Nephron (organoid): ENCODE measurements at regions not wholly inside any gene's neighbourhood (a gene's known extent, or its start where the extent isn't known, plus 50 kb on each side); places are given as distances from the start of the nearest gene placed in this dataset.

Source experiments
- H3K27ac Mint-ChIP-seq, 3 experiments: 2 replicates each; pipeline ENCODE4 v1.8.0; 2020; ENCODE audit warnings: mixed read lengths in 3 of 3, mild to moderate bottlenecking in 2 of 3, moderate library complexity in 1 of 3
- H3K27me3 Mint-ChIP-seq: 2 replicates; pipeline ENCODE4 v1.8.0; 2021; ENCODE audit warnings: low read depth, mild to moderate bottlenecking, moderate library complexity, mixed read lengths
- H3K36me3 Mint-ChIP-seq: 2 replicates; pipeline ENCODE4 v1.8.0; 2020; ENCODE audit warnings: low read depth, mixed read lengths
- H3K4me1 Mint-ChIP-seq: 2 replicates; pipeline ENCODE4 v1.8.0; 2020; ENCODE audit warnings: mixed read lengths
- H3K4me3 Mint-ChIP-seq, 3 experiments: 2 replicates each; pipeline ENCODE4 v1.8.0; 2020; ENCODE audit warnings: mild to moderate bottlenecking in 3 of 3, mixed read lengths in 3 of 3, moderate library complexity in 2 of 3
- H3K9me3 Mint-ChIP-seq: 2 replicates; pipeline ENCODE4 v1.8.0; 2020; ENCODE audit warnings: mixed read lengths
- CTCF ChIP-seq, 3 experiments: fragments of 200-600 bp; sonication (generic); IDR thresholded peaks; one replicate each; pipeline ENCODE4 v1.5.0; 2021; ENCODE audit warnings: antibody characterized with exemption in 3 of 3; ENCODE audit not compliant: unreplicated experiment in 3 of 3

- H3K4me1 Mint-ChIP-seq = peaks cover 20% of the 10 kb centered on the region
- H3K36me3 Mint-ChIP-seq = no peaks in the 10 kb centered on the region
- TF ChIP-seq CTCF (IDR thresholded peaks at IDR 0.05; ENCODE audit: unreplicated experiment in 3 of 3) = no peak
- no peaks in the 10 kb centered on the region for H3K27me3 Mint-ChIP-seq
- no peak overlapping the region for H3K27ac Mint-ChIP-seq
- no peaks in the 10 kb centered on the region for H3K9me3 Mint-ChIP-seq
- H3K4me3 Mint-ChIP-seq = no peak overlapping the region
These were observed 219.9 kb upstream of the NECTIN3 start for GRCh38 chr3:110851736-110852135.

GRCh38 chr3:110855207-110855606 lies 216.4 kb upstream of the NECTIN3 start:
- H3K27ac Mint-ChIP-seq = no peak overlapping the region
- H3K9me3 Mint-ChIP-seq = no peaks in the 10 kb centered on the region
- no peak overlapping the region for H3K4me3 Mint-ChIP-seq
- H3K4me1 Mint-ChIP-seq = no peaks in the 10 kb centered on the region
- no peak for TF ChIP-seq CTCF (IDR thresholded peaks at IDR 0.05; ENCODE audit: unreplicated experiment in 3 of 3)
- H3K36me3 Mint-ChIP-seq = no peaks in the 10 kb centered on the region
- H3K27me3 Mint-ChIP-seq = no peaks in the 10 kb centered on the region

GRCh38 chr3:110856916-110857315 lies 214.7 kb upstream of the NECTIN3 start:
- no peaks in the 10 kb centered on the region for H3K36me3 Mint-ChIP-seq
- H3K9me3 Mint-ChIP-seq = no peaks in the 10 kb centered on the region
- no peak overlapping the region for H3K4me3 Mint-ChIP-seq
- no peak overlapping the region for H3K27ac Mint-ChIP-seq
- no peaks in the 10 kb centered on the region for H3K4me1 Mint-ChIP-seq
- no peak for TF ChIP-seq CTCF (IDR thresholded peaks at IDR 0.05; ENCODE audit: unreplicated experiment in 3 of 3)
- H3K27me3 Mint-ChIP-seq = no peaks in the 10 kb centered on the region

GRCh38 chr3:110858549-110858948 lies 213.1 kb upstream of the NECTIN3 start:
- Mint-ChIP-seq H3K36me3 (no peaks in the 10 kb centered on the region), H3K4me3 (no peak overlapping the region), H3K9me3 (no peaks in the 10 kb centered on the region), H3K27ac (no peak overlapping the region), H3K27me3 (no peaks in the 10 kb centered on the region), H3K4me1 (no peaks in the 10 kb centered on the region)
- TF ChIP-seq CTCF (IDR thresholded peaks at IDR 0.05; ENCODE audit: unreplicated experiment in 3 of 3) = no peak

- no peaks in the 10 kb centered on the region for H3K4me1 Mint-ChIP-seq
- no peaks in the 10 kb centered on the region for H3K9me3 Mint-ChIP-seq
- TF ChIP-seq CTCF (IDR thresholded peaks at IDR 0.05; ENCODE audit: unreplicated experiment in 3 of 3) = no peak
- H3K27me3 Mint-ChIP-seq = no peaks in the 10 kb centered on the region
- no peak overlapping the region for H3K27ac Mint-ChIP-seq
- H3K36me3 Mint-ChIP-seq = no peaks in the 10 kb centered on the region
- no peak overlapping the region for H3K4me3 Mint-ChIP-seq
These were observed 212.3 kb upstream of the NECTIN3 start for GRCh38 chr3:110859336-110859735.

- no peak overlapping the region for H3K27ac Mint-ChIP-seq
- no peaks in the 10 kb centered on the region for H3K27me3 Mint-ChIP-seq
- no peaks in the 10 kb centered on the region for H3K9me3 Mint-ChIP-seq
- no peaks in the 10 kb centered on the region for H3K36me3 Mint-ChIP-seq
- H3K4me3 Mint-ChIP-seq = no peak overlapping the region
- no peaks in the 10 kb centered on the region for H3K4me1 Mint-ChIP-seq
- TF ChIP-seq CTCF (IDR thresholded peaks at IDR 0.05; ENCODE audit: unreplicated experiment in 3 of 3) = no peak
These were observed 211.6 kb upstream of the NECTIN3 start for GRCh38 chr3:110859993-110860392.
